Esophagus (tissue), 2 donors: ENCODE measurements at regions not wholly inside any gene's neighbourhood (a gene's known extent, or its start where the extent isn't known, plus 50 kb on each side); places are given as distances from the start of the nearest gene placed in this dataset.
"Not testable (repeated sequence)": the region's sequence is repeated elsewhere in the genome, so short reads cannot be mapped to it uniquely, and the experiment has no call there.

Source experiments
- H3K27ac ChIP-seq, 2 donors: one replicate each; pipeline ENCODE4 v1.5.1; 2013; ENCODE audit warnings: low read depth in 2 of 2, mild to moderate bottlenecking in 2 of 2, inconsistent platforms in 1 of 2, low read length in 1 of 2, moderate library complexity in 1 of 2
- H3K27me3 ChIP-seq, 2 donors: one replicate each; pipeline ENCODE4 v1.6.1; 2013; ENCODE audit warnings: low read length in 2 of 2, control low read depth in 1 of 2, mild to moderate bottlenecking in 1 of 2; ENCODE audit not compliant: insufficient read depth in 2 of 2, control insufficient read depth in 1 of 2
- H3K36me3 ChIP-seq, 2 donors: one replicate each; pipeline ENCODE4 v1.6.1; 2013; ENCODE audit warnings: low read length in 1 of 2; ENCODE audit not compliant: control insufficient read depth in 2 of 2, insufficient read depth in 2 of 2
- H3K4me1 ChIP-seq, 2 donors: one replicate each; pipeline ENCODE4 v1.6.1; 2013; ENCODE audit warnings: low read length in 1 of 2; ENCODE audit not compliant: control insufficient read depth in 2 of 2, insufficient read depth in 2 of 2
- H3K4me3 ChIP-seq, 2 donors: one replicate each; pipeline ENCODE4 v1.5.1; 2013; ENCODE audit warnings: low read length in 2 of 2, mild to moderate bottlenecking in 2 of 2, low read depth in 1 of 2, moderate library complexity in 1 of 2
- H3K9me3 ChIP-seq, 2 donors: one replicate each; pipeline ENCODE4 v1.6.1; 2013; ENCODE audit warnings: mild to moderate bottlenecking in 2 of 2, low read depth in 1 of 2, low read length in 1 of 2, moderate library complexity in 1 of 2; ENCODE audit not compliant: control insufficient read depth in 2 of 2, insufficient read depth in 1 of 2
- WGBS, 2 donors: extraction: QIAGEN DNeasy Blood & Tissue Kit; methylation state at CpG; one replicate each; pipeline ENCODE4 v1.1.7; 2013; 5-methylcytosine and 5-hydroxymethylcytosine counted together
- donor health status: healthy with polysubstance abuse.
- donor health status: Bipolar disorder and iron deficiency.

DNA sequence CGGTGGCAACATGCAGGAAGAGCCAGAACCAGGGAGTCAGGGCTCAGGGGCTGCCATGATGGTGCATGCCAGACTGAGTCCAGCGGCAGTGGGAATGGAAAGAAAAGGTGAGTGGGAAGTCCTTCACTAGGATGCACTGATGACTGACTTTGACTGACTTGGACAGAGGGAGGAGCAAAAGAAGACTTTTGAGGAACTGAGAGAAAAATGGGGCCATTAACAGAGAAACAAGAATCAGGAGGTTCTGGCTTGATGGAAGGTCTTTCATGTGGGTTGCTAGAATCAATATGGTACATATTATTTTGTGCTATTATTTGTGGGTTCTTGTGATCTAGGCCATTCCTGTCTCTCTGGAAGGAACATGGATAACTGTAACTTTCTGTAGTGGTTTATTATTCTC is 454.6 kb upstream of the PROX1 start:
- Histone ChIP-seq H3K36me3 (no peaks in the 10 kb centered on the region), H3K4me3 (no peak overlapping the region), H3K27me3 (no peaks in the 10 kb centered on the region), H3K27ac (no peak overlapping the region), H3K4me1 (no peaks in the 10 kb centered on the region), H3K9me3 (peaks cover 0 to 3% of the 10 kb centered on the region in 2 donors)
- WGBS, 2 donors = 85 to 88% methylated on average over 2 of the region's 2 CpGs

DNA sequence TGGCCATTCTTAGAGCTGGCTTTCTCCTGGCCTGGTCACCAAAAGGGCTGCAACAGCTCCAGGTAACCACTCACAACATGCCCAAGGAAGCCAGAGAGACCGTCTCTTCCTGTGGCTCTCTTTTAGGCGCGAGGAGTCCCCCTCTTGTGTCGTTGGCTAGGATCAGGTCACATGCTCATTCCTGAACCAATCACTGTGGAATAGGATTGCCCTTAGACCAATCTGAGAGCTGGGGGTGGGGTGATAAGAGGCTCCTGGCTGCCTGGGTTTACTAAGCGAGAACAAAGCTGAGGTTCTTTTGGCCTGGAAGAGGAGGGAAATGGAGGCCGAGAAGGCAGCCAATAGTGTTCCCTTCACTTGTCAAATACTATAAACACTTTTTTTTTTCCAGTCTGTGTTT is 452.1 kb upstream of the PROX1 start:
- Histone ChIP-seq H3K9me3 (peaks cover 0 to 3% of the 10 kb centered on the region in 2 donors), H3K4me3 (no peak overlapping the region), H3K27me3 (no peaks in the 10 kb centered on the region), H3K36me3 (no peaks in the 10 kb centered on the region), H3K4me1 (no peaks in the 10 kb centered on the region), H3K27ac (no peak overlapping the region)
- WGBS, 2 donors = 91% methylated on average over 6 of the region's 6 CpGs

DNA sequence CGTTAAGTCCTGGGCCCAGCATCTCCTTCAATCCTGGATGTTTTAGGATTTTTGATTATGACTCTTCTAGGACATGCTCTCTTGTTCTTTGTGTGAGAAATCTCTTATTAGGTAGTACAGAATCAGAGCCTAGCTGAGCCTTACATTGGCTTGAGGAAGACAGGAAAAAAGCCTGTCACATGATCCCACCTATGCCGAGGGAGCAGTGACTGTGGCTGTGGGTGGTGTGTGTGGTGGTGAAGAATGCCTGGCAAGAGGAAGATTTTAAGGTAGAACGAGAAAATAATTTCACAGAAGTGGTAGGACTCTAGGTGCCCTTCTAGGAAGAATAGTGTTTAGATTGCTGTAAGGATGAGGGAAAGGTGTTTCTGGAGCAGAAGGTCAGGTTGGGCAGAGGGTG is 449.5 kb upstream of the PROX1 start:
- Histone ChIP-seq H3K4me1 (no peaks in the 10 kb centered on the region), H3K9me3 (peaks cover 0 to 3% of the 10 kb centered on the region in 2 donors), H3K36me3 (no peaks in the 10 kb centered on the region), H3K4me3 (no peak overlapping the region), H3K27ac (no peak overlapping the region), H3K27me3 (no peaks in the 10 kb centered on the region)
- WGBS, 2 donors = 69 to 70% methylated on average over 3 of the region's 3 CpGs

DNA sequence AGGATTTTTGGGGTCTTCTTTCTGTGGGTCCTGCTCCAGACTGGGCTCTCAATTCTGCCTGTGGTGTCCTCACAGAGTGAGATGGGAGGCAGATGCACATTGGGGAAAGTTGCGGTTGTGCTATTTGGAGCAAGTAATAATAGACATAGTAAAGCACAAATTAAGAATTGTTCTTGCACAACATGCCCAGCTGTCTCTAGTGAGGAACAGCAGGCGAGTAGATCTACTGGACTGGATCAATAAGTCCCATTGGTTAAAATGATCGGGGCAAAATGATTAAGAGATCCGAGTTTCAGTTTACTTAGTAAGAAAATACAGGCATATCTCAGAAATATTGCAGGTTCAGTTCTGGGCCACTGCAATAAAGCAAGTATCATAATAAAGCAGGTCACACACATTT is 448.3 kb upstream of the PROX1 start:
- Histone ChIP-seq H3K27me3 (no peaks in the 10 kb centered on the region), H3K4me3 (no peak overlapping the region), H3K9me3 (peaks cover 0 to 3% of the 10 kb centered on the region in 2 donors), H3K27ac (no peak overlapping the region), H3K4me1 (no peaks in the 10 kb centered on the region), H3K36me3 (no peaks in the 10 kb centered on the region)
- 80 to 93% methylated on average over 4 of the region's 4 CpGs for WGBS, 2 donors

DNA sequence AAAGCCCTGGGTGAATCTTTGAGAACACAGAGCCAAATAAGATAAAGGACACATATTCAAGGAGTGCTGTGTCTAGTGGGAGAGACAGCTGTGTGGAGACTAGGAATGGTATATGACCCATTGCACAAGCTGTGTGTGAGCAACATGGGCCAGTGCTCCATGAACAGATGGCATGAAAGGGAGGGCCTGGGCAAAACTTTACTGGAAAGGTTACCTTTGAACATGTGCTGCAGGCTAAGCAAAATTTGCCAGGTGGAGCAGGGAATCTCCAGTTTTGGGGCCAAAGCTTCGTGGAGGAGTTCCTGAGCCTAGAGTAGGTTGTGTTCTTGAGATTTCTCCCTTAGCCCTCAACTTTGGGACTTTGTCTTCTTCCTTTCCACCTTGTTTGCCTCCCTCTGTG is 446.1 kb upstream of the PROX1 start:
- H3K4me3 ChIP-seq = no peak overlapping the region
- no peaks in the 10 kb centered on the region for H3K27me3 ChIP-seq
- H3K4me1 ChIP-seq = no peaks in the 10 kb centered on the region
- H3K9me3 ChIP-seq = peaks cover 0 to under 1% of the 10 kb centered on the region in 2 donors
- no peak overlapping the region for H3K27ac ChIP-seq
- WGBS, 2 donors = 6 to 45% methylated on average over 1 of the region's 1 CpG
- no peaks in the 10 kb centered on the region for H3K36me3 ChIP-seq

DNA sequence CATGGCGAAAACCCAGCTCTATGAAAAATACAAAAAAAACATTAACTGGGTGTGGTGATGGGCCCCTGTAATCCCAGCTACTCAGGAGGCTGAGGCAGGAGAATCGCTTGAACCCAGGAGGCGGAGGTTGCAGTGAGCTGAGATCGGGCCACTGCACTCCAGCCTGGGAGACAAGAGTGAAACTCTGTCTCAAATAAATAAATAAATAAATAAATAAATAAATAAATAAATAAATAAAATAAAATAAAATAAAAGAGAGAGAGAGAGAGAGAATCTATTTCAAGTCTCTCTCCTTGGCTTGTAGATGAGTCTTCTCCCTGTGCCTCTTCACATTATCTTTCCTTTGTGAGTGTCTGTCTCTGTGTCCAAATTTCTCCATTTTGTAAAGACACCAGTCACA is 442.6 kb upstream of the PROX1 start:
- 94 to 99% methylated on average over 4 of the region's 4 CpGs for WGBS, 2 donors

DNA sequence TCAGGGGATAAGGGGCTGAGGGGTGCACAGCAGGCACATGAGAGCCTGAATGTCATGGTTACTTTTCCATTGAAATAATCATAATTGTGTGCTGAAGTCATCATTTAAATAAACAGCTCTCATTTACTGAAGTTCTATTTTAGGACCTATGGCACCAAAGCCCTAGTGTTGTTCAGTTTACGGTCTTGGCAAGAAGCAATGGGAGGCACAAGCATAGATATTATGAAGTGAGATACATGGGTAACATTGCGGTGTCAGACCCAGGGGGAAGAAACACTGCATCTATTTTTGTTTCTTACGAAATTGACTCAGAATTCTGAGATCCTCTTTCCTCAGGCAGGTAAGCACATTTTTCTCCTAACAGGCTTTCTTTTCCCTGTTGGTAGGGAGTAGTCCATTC is 437.8 kb upstream of the PROX1 start:
- Histone ChIP-seq H3K9me3 (no peaks in the 10 kb centered on the region), H3K4me1 (no peaks in the 10 kb centered on the region), H3K27me3 (no peaks in the 10 kb centered on the region), H3K4me3 (no peak overlapping the region), H3K36me3 (no peaks in the 10 kb centered on the region), H3K27ac (no peak overlapping the region)
- WGBS, 2 donors = 89 to 94% methylated on average over 3 of the region's 3 CpGs

More for the DNA sequence above, 442.6 kb upstream of the PROX1 start:
- H3K27ac ChIP-seq, H3K4me1 ChIP-seq, H3K36me3 ChIP-seq, H3K4me3 ChIP-seq, H3K27me3 ChIP-seq, H3K9me3 ChIP-seq: not testable (repeated sequence)

DNA sequence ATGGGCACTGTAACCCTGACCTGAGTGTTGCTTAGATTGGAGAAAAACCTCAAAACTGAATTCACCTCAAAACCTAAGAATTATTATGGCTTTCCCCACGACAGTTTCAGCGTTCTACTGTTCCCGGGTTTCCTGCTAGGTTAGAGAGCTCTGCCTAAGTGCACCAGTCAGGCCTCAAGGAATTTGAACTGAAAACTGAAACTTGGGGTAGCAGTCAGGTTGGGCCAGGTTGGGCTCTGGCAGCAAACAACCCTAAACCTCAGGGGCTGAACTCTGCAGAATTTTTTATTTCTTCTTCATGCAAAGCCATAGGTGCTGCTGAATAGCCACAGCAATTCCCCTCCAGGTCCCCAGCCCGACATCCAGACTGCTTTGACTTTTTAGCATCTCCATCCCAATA is 437.0 kb upstream of the PROX1 start:
- Histone ChIP-seq H3K36me3 (no peaks in the 10 kb centered on the region), H3K27ac (no peak overlapping the region), H3K9me3 (no peaks in the 10 kb centered on the region), H3K4me3 (no peak overlapping the region), H3K27me3 (no peaks in the 10 kb centered on the region), H3K4me1 (no peaks in the 10 kb centered on the region)
- whole genome bisulfite sequencing, 2 donors = 70 to 75% methylated on average over 4 of the region's 4 CpGs

DNA sequence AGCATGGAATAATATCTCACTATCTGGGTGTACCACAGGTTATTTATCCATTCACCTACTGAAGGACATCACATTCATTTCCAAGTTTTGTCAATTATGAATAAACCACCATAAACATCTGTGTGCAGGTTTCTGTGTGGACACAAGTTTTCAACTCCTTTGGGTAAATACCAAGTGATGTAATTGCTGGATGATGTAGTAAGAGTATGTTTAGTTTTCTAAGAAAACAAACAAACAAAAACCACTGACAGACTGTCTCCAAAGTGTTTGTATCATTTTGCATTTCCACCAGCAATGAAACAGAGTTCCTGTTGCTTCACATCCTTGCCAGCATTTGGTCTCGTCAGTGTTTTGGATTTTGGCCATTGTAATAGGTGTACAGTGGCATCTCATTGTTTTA is 435.7 kb upstream of the PROX1 start:
- 63 to 70% methylated on average over 1 of the region's 1 CpG for WGBS, 2 donors
- H3K9me3 ChIP-seq = no peaks in the 10 kb centered on the region
- H3K4me3 ChIP-seq = no peak overlapping the region
- no peaks in the 10 kb centered on the region for H3K36me3 ChIP-seq
- H3K27ac ChIP-seq = no peak overlapping the region
- H3K4me1 ChIP-seq = no peaks in the 10 kb centered on the region
- H3K27me3 ChIP-seq = no peaks in the 10 kb centered on the region

DNA sequence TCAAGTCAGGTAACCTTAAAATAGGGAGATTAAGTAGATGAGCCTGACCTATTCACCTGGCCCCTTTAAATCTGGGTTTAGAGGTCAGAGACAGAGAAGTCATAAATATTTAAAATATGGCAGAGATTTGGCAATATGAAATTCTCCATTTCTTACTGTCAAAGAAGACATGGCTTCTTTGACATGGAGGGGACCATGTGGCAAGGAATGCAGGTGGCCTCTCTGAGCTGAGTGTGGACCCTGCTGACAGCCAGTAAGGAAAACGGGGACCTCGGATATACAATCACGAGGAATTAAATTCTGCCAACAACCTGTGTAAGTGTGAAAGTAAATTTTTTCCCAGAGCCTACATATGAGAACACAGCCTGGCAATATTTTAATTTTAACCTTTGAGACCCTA is 427.5 kb upstream of the PROX1 start:
- no peak overlapping the region for H3K27ac ChIP-seq
- no peaks in the 10 kb centered on the region for H3K36me3 ChIP-seq
- 90 to 97% methylated on average over 3 of the region's 3 CpGs for WGBS, 2 donors
- H3K9me3 ChIP-seq = peaks cover 0 to 4% of the 10 kb centered on the region in 2 donors
- H3K4me1 ChIP-seq = no peaks in the 10 kb centered on the region
- no peaks in the 10 kb centered on the region for H3K27me3 ChIP-seq
- H3K4me3 ChIP-seq = no peak overlapping the region
